ENCODE measurements at regions not wholly inside any gene's neighbourhood (a gene's known extent, or its start where the extent isn't known, plus 50 kb on each side); places are given as distances from the start of the nearest gene placed in this dataset.
"Not testable (repeated sequence)": the region's sequence is repeated elsewhere in the genome, so short reads cannot be mapped to it uniquely, and the experiment has no call there.

GRCh38 chr14:54251356-54251755, 145.5 kb upstream of the CDKN3 start:
- no peak for DNase-seq (ENCODE audit: low read depth in 2 of 2, low spot score in 1 of 2)

GRCh38 chr14:54252072-54252730, 144.6 kb upstream of the CDKN3 start:
- DNase-seq (ENCODE audit: low read depth in 2 of 2, low spot score in 1 of 2): no peak

- no peak for DNase-seq (ENCODE audit: low read depth in 2 of 2, low spot score in 1 of 2)
These were observed 143.4 kb upstream of the CDKN3 start for GRCh38 chr14:54253195-54253947.

GRCh38 chr14:54256156-54256555, 140.7 kb upstream of the CDKN3 start:
- DNase-seq (ENCODE audit: low read depth in 2 of 2, low spot score in 1 of 2): no peak

- no peak for DNase-seq (ENCODE audit: low read depth in 2 of 2, low spot score in 1 of 2)
These were observed 139.4 kb upstream of the CDKN3 start for GRCh38 chr14:54257424-54257823.

- no peak for DNase-seq (ENCODE audit: low read depth in 2 of 2, low spot score in 1 of 2)
These were observed 138.4 kb upstream of the CDKN3 start for GRCh38 chr14:54258382-54258781.

- no peak for DNase-seq (ENCODE audit: low read depth in 2 of 2, low spot score in 1 of 2)
These were observed 137.0 kb upstream of the CDKN3 start for GRCh38 chr14:54259821-54260220.

- DNase-seq (ENCODE audit: low read depth in 2 of 2, low spot score in 1 of 2): no peak
These were observed 135.5 kb upstream of the CDKN3 start for GRCh38 chr14:54261283-54261682.

GRCh38 chr14:54266616-54267015, 130.2 kb upstream of the CDKN3 start:
- DNase-seq (ENCODE audit: low read depth in 2 of 2, low spot score in 1 of 2): not testable (repeated sequence)

- DNase-seq (ENCODE audit: low read depth in 2 of 2, low spot score in 1 of 2): no peak
These were observed 129.6 kb upstream of the CDKN3 start for GRCh38 chr14:54267172-54267571.

- no peak for DNase-seq (ENCODE audit: low read depth in 2 of 2, low spot score in 1 of 2)
These were observed 120.6 kb upstream of the CDKN3 start for GRCh38 chr14:54275997-54276725.

GRCh38 chr14:54278087-54278486, 118.7 kb upstream of the CDKN3 start:
- no peak for DNase-seq (ENCODE audit: low read depth in 2 of 2, low spot score in 1 of 2)

GRCh38 chr14:54278665-54279295, 118.0 kb upstream of the CDKN3 start:
- no peak for DNase-seq (ENCODE audit: low read depth in 2 of 2, low spot score in 1 of 2)

- DNase-seq (ENCODE audit: low read depth in 2 of 2, low spot score in 1 of 2): no peak
These were observed 114.0 kb upstream of the CDKN3 start for GRCh38 chr14:54282849-54283248.

GRCh38 chr14:54285030-54285429, 111.8 kb upstream of the CDKN3 start:
- no peak for DNase-seq (ENCODE audit: low read depth in 2 of 2, low spot score in 1 of 2)

GRCh38 chr14:54291491-54292191, 105.2 kb upstream of the CDKN3 start:
- DNase-seq (ENCODE audit: low read depth in 2 of 2, low spot score in 1 of 2): no peak

GRCh38 chr14:54294802-54295201, 102.0 kb upstream of the CDKN3 start:
- no peak for DNase-seq (ENCODE audit: low read depth in 2 of 2, low spot score in 1 of 2)

- no peak for DNase-seq (ENCODE audit: low read depth in 2 of 2, low spot score in 1 of 2)
These were observed 97.1 kb upstream of the CDKN3 start for GRCh38 chr14:54299410-54300363.

GRCh38 chr14:54300881-54301280, 95.9 kb upstream of the CDKN3 start:
- DNase-seq (ENCODE audit: low read depth in 2 of 2, low spot score in 1 of 2): no peak

GRCh38 chr14:54301359-54301758, 95.4 kb upstream of the CDKN3 start:
- DNase-seq (ENCODE audit: low read depth in 2 of 2, low spot score in 1 of 2): no peak
